ENCODE measurements at regions not wholly inside any gene's neighbourhood (a gene's known extent, or its start where the extent isn't known, plus 50 kb on each side); places are given as distances from the start of the nearest gene placed in this dataset.

- TF ChIP-seq CTCF (IDR thresholded peaks at IDR 0.05; ENCODE audit: insufficient read depth, low read length, poor library complexity, severe bottlenecking), result no peak
- no peak for TF ChIP-seq EZH2phosphoT487 (conservative IDR thresholded peaks at IDR 0.05; ENCODE audit: low read length)
Observed at GRCh38 chr2:76668279-76668678, 853.9 kb downstream of the LRRTM4 start.
